DMS79 (cell line): ENCODE measurements at regions not wholly inside any gene's neighbourhood (a gene's known extent, or its start where the extent isn't known, plus 50 kb on each side); places are given as distances from the start of the nearest gene placed in this dataset.
"Not testable (repeated sequence)": the region's sequence is repeated elsewhere in the genome, so short reads cannot be mapped to it uniquely, and the experiment has no call there.

Experiments
- DNase-seq: peaks from one replicate; lab custom pipeline; 2025; lab: John Stamatoyannopoulos, UW

- no peak for DNase-seq
Measured at GRCh38 chr5:9852671-9853070, 222.5 kb upstream of the TAS2R1 start.

DNA sequence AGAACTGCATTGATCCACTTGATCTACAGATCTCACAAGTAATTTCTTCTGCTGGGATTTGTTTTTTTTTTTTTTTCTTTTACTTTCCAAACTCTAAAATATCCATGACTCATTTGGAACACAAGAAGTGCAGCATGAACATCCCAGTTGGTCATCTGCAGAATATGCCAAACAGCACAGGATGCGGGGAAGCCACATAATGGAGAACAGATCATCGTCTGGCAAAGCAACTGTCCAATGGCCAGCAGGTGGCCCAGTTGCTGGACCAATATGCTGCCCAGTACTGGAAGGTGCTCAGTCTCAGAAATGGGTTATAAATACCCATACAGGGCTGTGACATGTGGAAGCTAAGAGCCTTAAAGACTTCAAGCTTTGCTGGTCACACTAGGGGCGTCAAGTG, 221.3 kb upstream of the TAS2R1 start:
- no peak for DNase-seq

- no peak for DNase-seq
Measured at GRCh38 chr5:9850456-9850855, 220.3 kb upstream of the TAS2R1 start.

DNA sequence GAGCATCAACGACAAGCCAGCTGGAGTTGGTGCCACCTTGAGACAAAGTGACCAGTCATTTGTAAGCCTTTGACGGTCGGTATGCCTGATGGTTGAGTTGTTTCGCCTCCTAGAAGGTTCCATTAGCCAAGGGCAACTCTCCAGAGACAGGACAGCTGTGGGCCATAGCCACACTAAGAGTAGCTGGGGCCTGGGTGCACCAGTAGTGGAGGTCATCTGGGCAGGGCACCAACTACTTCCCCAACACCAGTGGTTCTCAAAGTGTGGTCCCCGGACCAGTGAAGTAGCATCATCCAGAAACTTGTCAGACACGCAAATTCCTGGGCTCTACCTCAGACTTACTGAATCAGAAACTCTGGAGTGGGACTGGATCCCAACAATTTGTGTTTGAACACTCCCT, 217.5 kb upstream of the TAS2R1 start:
- DNase-seq: no peak

DNA sequence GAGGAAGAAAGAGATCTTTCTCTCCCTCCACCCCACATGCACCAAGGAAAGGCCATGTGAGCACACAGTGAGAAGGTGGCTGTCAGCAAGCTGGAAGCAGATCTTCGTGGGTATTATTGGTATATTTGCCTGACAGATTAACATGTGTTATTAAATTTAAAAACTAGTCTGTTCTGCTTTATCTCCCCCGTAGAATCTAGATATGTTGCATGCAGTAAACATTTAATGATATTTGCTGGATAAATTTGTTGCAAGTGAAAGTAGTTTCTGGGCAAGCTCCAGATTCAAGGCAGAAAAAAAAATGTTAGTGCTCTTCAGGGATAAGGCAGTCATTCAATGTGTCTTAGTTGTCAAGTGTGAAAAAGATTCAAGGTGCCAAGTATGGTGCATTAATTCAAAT, 215.0 kb upstream of the TAS2R1 start:
- DNase-seq: no peak

- no peak for DNase-seq
Measured at GRCh38 chr5:9841516-9842170, 211.5 kb upstream of the TAS2R1 start.

- DNase-seq: peak; percentile 19
Measured at GRCh38 chr5:9838916-9839315, 208.8 kb upstream of the TAS2R1 start.

DNA sequence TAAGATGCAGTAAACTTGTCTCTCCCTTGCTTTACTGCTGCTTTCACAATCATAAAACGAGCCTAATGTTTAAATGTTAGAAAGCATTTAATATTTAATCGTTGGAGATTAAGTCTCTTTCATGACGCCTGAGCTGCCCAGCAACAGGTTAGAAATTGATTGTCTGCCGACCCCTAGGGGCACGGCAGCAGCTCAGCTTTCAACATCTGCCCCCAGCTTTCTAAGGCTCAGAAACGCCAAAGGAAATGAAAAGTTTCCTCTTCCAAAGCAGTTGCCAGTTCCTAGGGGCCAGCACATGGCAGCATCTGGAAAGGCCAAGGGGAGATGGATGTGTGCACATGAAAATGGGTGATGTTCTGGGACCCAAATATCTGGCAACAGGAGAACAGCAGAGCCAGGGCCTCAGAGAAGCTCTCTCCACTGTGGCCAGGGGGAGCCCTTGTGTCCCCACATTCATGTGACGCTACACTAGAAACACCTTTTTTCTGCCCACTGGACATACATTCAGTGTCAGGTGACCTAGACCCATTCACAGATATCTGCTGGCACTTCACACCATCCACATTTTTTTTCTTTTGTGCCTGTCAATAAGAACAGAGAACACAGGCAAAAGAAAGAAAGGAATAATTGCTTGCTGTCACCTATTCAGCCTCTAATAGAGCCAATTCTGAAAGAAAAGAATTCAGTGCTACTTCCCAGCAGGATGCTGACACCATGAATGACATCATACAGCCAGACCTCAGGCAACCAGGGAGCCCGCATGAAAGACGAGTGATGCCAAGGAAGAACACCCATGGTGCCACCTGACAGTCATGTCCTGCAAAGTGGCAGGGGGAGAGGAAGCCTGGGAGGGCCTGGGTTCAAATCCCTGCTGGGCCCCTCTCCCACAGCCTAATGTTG, 205.0 kb upstream of the TAS2R1 start:
- no peak for DNase-seq

DNA sequence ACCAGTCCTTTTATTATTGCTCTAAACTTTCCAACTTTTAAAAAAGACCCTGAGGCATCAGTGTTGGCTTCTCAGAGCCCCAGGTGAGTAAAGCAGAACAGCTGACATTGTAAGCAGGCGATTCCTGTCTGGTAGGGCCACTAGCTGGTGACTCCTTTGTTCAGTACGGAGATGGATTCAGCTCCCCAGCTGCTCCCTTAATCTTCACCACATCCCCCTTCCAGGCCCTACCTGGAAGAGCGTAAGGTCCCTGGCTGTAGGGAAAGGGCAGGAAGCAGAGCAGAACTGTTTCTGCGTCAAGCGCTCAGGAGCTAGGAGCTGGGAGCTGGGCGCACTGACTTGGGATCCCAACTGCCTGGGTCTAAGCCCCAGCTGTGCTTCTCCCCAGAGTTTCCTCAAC, 203.7 kb upstream of the TAS2R1 start:
- no peak for DNase-seq

DNA sequence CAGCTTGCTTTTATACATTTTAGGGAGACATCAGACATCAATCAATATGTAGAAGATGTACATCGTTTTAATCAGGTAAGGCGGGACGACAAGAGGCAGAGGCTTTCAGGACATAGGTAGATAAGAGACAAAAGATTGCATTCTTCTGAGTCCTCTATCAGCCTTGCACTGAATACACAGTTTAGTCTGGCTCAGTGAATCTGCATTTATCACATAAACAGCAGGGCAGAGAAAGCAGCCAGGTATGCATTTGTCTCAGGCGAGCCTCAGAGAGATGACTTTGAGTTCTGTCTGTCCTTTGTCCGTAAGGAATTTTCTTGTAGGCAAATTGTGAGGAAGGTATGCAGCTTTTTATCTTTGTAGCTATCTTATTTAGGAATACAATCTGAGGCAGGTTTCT, 202.8 kb upstream of the TAS2R1 start:
- DNase-seq: no peak

DNA sequence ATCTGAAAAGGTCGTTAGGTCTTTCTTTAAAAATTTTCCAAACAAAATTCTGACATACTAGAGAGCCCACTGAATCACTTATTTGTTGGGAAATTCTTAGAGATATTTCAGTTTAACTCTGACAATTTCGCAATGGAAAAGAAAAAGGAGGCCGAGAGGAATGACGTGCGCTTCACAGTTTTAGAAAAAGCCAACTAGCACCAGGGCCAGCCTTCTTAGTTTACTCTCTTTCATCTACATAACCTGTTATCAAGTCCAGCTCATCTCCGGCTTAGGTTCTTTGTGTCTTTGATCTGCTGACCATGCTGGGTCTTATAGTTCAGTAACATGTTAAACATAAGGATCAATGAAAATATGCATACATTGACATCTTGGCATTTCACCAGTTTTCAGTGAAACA, 201.7 kb upstream of the TAS2R1 start:
- DNase-seq: no peak

GRCh38 chr5:9830184-9830583, 200.0 kb upstream of the TAS2R1 start:
- no peak for DNase-seq

GRCh38 chr5:9829621-9830020, 199.5 kb upstream of the TAS2R1 start:
- DNase-seq: no peak

DNA sequence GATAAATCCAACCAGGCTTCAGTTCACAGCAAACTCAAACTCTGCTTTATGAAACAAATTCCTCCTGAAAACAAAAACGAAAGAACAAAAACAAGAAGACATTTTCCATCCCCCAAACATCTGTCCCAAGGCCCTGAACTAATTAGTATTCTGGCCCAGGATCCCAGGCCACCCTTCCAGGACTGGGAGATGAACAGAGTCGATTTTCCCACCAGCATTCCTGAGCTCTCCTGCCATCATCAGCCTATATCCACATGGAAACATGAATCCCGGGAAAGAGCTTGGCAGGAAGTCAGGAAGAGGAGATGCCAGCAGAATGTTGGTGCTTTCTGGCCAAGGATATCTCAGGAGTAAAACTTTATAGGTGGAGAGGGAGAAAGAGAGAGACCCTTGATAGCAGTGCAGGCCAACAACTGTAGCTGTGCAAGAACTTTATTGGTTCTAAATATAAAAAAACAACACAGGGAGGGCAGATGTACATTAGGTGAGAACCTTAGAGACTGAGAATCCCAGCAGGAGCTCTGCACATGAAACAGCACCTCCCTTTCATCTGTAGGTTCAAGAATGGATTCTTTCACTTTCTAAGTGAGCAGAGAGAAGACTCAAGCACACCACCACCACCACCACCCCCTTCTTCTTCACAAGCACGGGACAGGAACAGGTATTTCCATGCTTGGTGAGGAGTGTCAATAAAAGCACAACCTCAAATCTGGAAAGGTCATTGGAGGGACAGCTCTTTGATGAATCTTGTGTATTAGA, 190.7 kb upstream of the TAS2R1 start:
- no peak for DNase-seq

DNA sequence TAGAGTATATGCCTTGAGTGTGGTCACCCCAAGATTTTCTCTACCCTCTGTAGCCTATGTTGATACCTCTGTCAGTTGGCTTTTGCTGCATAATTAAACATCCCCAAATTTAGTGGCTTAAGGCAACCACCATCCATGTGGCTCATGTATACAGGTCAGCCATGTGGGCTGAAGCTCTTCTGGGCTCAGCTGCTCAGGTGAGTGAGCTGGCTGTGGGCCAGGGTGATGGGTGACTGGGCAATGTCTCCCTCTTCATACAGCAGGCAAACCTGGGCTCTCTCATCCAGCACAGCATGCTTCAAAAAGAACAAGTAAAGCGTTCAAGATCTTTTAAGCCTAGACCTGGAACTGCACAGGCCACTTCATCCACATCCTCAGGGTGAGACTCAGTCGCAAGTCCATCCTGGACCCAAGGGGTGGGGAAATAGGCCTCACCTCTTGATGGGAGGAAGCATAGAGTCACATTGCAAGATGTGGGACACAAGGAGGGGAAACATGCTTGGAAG, 188.2 kb upstream of the TAS2R1 start:
- no peak for DNase-seq

DNA sequence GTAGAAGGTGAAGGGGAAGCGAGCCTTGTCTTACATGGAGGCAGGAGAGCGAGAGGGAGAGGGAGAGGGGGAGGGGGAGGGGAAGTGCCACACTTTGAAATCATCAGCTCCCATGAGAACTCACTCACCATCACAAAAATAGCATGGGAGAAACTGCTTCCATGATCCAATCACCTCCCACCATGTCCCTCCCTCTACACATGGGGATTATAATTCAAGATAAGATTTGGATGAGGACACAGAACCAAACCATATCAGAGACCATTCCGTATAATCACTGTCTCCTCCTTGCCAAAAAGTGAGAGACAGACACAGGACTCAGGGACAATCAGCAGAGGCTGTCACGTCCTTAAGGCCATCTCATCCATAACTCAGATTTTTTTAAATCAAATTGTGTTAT, 187.7 kb upstream of the TAS2R1 start:
- no peak for DNase-seq

DNA sequence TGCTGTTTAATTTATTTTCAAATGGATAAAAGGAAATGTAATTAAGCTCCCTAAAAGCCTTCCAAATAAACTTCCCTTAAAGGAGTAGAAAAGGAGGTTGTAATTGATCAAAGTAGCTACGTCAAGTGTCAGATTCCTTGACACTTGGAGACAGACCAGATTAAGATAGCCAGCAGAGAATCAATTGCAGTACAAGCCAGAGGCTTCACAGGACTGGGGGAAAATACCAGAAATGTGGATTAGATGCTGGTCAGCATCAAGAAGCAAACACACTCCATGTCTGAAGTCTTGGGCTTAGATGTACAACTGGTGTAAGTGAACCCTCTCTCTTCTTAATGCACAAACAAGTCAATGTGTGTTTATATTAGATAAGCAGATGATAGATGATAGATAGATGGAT, 184.9 kb upstream of the TAS2R1 start:
- DNase-seq: no peak

GRCh38 chr5:9813305-9813704, 183.2 kb upstream of the TAS2R1 start:
- no peak for DNase-seq

GRCh38 chr5:9807366-9807765, 177.2 kb upstream of the TAS2R1 start:
- DNase-seq: not testable (repeated sequence)

DNA sequence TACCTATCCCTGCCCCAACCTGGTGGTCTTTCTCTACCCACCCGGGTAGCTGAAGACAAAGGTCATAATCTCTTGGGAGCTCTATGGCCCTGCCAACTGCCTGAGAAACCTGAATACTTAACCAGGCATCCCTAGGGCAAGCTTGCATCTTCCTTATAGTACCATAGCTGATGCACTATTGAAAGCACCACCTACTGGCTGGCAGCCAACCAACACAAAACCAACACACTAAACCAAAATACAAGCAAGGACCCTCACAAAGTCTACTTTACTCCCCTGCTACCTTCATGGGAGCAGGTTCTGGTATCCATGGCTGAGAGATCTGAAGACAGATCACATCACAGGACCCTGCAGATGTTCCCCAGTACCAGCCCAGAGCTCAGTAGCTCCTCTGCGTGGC, 171.8 kb upstream of the TAS2R1 start:
- no peak for DNase-seq

DNA sequence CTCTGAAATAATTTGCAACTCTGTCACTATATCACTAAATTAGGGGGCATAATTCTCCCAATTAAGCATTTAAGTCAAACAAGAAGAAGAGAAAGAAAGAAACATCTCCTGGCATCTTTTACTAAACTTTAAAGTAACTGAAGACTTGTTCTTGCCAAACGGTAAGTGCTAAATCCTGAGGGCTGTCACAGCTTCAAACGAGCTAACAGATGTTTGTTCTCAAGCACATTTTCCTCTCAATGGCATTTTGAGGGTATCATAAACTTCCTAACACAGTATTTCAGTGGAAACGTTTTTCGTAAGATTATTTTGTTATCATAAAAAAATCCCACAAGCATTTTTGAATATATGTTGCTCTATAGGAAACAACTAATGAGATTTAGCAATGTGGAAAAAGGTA, 169.5 kb upstream of the TAS2R1 start:
- no peak for DNase-seq

DNA sequence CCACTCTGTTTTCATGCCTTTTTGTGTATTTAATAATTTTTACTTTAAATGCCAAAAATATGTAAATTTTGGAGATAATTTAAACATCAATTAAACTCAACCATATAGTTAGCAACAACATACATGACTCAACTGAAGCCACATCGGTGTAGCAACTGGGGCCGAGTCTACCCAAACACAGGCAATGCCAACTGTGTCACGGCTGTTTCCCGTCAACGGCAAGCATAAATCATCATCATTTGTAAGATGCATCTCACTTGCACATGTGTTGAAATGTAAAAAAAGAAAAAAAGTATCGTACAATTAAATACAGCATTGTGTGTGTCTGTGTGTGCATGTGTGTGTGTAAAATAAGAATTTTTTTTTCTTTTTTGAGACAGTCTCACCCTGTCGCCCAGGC, 160.1 kb upstream of the TAS2R1 start:
- DNase-seq: no peak

GRCh38 chr5:9789777-9790176, 159.6 kb upstream of the TAS2R1 start:
- no peak for DNase-seq
